H1 (cell line): ENCODE measurements at regions not wholly inside any gene's neighbourhood (a gene's known extent, or its start where the extent isn't known, plus 50 kb on each side); places are given as distances from the start of the nearest gene placed in this dataset.

Experiments
- ASH2L ChIP-seq: fragments of 200-600, 300-600 bp; sonication (generic); IDR thresholded peaks from one replicate; pipeline ENCODE4 v1.7.1; 2017; ENCODE audit warnings: low read length
- BCL11A ChIP-seq, 2 experiments: IDR thresholded peaks; one replicate each; pipeline ENCODE4 v1.6.1; 2011; ENCODE audit warnings: low read depth in 2 of 2, low read length in 2 of 2, mild to moderate bottlenecking in 2 of 2
- CEBPB ChIP-seq: IDR thresholded peaks from 2 replicates; pipeline ENCODE4 v1.6.1; 2012; ENCODE audit warnings: low read depth, low read length
- E2F6 ChIP-seq: IDR thresholded peaks from 2 replicates; pipeline ENCODE4 v1.6.1; 2012; ENCODE audit warnings: inconsistent platforms
- POLR2A ChIP-seq, 2 experiments: IDR thresholded peaks; 1 replicate in 1 of 2; 2 replicates in 1 of 2; pipeline ENCODE4 v1.6.1; 2011; ENCODE audit warnings: low read depth in 2 of 2, low read length in 2 of 2, mild to moderate bottlenecking in 2 of 2; ENCODE audit errors: control extremely low read depth in 1 of 2
- SP1 ChIP-seq: IDR thresholded peaks from 2 replicates; pipeline ENCODE4 v1.6.1; 2011; ENCODE audit warnings: low read depth, low read length
- TBP ChIP-seq: IDR thresholded peaks from 2 replicates; pipeline ENCODE4 v1.6.1; 2011; ENCODE audit warnings: low read depth, low read length, improper control_type of control experiment
- TEAD4 ChIP-seq: IDR thresholded peaks from 2 replicates; pipeline ENCODE4 v1.6.1; 2012; ENCODE audit warnings: low read depth, low read length, inconsistent platforms, mixed read lengths

- TF ChIP-seq POLR2A (IDR thresholded peaks at IDR 0.05; ENCODE audit: control extremely low read depth in 1 of 2, low read depth in 2 of 2, low read length in 2 of 2), result no peak
- TF ChIP-seq E2F6, result no peak
- TF ChIP-seq TBP, result no peak
- no peak for TF ChIP-seq CEBPB
- no peak for TF ChIP-seq SP1
- TF ChIP-seq TEAD4, result no peak
- TF ChIP-seq ASH2L, result no peak
- TF ChIP-seq BCL11A (IDR thresholded peaks at IDR 0.05; ENCODE audit: low read depth in 2 of 2, low read length in 2 of 2), result no peak
Observed at GRCh38 chr5:144100702-144101101, 69.8 kb downstream of the YIPF5 start (continued).
